Stimulated activated CD4-positive, alpha-beta T cell treated with anti-CD3 and anti-CD28 coated beads, Interleukin-4, amount 100 ng/mL, for 24 hours (primary cell): ENCODE measurements at regions not wholly inside any gene's neighbourhood (a gene's known extent, or its start where the extent isn't known, plus 50 kb on each side); places are given as distances from the start of the nearest gene placed in this dataset.

Experiments used
- DNase-seq: peaks from one replicate; pipeline ENCODE4 v3.0.0-alpha.2; 2020

GRCh38 chr5:115072266-115073064 is 97.2 kb downstream of the TRIM36 start:
- no peak for DNase-seq

- no peak for DNase-seq
These were observed 99.0 kb downstream of the TRIM36 start for GRCh38 chr5:115070737-115071136.

- no peak for DNase-seq
These were observed 100.4 kb downstream of the TRIM36 start for GRCh38 chr5:115069087-115069968.

- DNase-seq: peak; percentile 28
These were observed 101.2 kb downstream of the TRIM36 start for GRCh38 chr5:115068239-115069086.

GRCh38 chr5:115064380-115064779 is 105.3 kb downstream of the TRIM36 start:
- no peak for DNase-seq

GRCh38 chr5:115054387-115054951 is 115.2 kb downstream of the TRIM36 start:
- DNase-seq: no peak

GRCh38 chr5:115052948-115053347 is 116.8 kb downstream of the TRIM36 start:
- DNase-seq: no peak

GRCh38 chr5:115050866-115051265 is 118.8 kb downstream of the TRIM36 start:
- DNase-seq: no peak

- no peak for DNase-seq
These were observed 135.8 kb downstream of the TRIM36 start for GRCh38 chr5:115033861-115034260.

- DNase-seq: no peak
These were observed 141.2 kb downstream of the TRIM36 start for GRCh38 chr5:115028557-115028956.

GRCh38 chr5:115024922-115025321 is 144.8 kb downstream of the TRIM36 start:
- DNase-seq: no peak

GRCh38 chr5:115022303-115022702 is 147.4 kb downstream of the TRIM36 start:
- no peak for DNase-seq

GRCh38 chr5:115016646-115017045 is 153.1 kb downstream of the TRIM36 start:
- DNase-seq: no peak

GRCh38 chr5:114999176-114999575 is 170.5 kb downstream of the TRIM36 start:
- no peak for DNase-seq

GRCh38 chr5:114989512-114989911 is 180.2 kb downstream of the TRIM36 start:
- no peak for DNase-seq

GRCh38 chr5:114988096-114988495 is 181.6 kb downstream of the TRIM36 start:
- DNase-seq: no peak

- DNase-seq: no peak
These were observed 184.9 kb downstream of the TRIM36 start for GRCh38 chr5:114984796-114985195.

- DNase-seq: no peak
These were observed 188.6 kb downstream of the TRIM36 start for GRCh38 chr5:114981111-114981510.

- no peak for DNase-seq
These were observed 191.6 kb downstream of the TRIM36 start for GRCh38 chr5:114977979-114978573.

GRCh38 chr5:114969482-114969881 is 200.2 kb downstream of the TRIM36 start:
- no peak for DNase-seq

GRCh38 chr5:114957384-114957783 is 212.3 kb downstream of the TRIM36 start:
- no peak for DNase-seq

- DNase-seq: no peak
These were observed 216.1 kb downstream of the TRIM36 start for GRCh38 chr5:114953565-114953964.
